Stimulated activated naive CD8-positive, alpha-beta T cell treated with anti-CD3 and anti-CD28 coated beads, Interleukin-15, Interleukin-2, amounts not matched to agents 100 U/mL and 50 U/mL, for 24 hours (primary cell): ENCODE measurements at regions not wholly inside any gene's neighbourhood (a gene's known extent, or its start where the extent isn't known, plus 50 kb on each side); places are given as distances from the start of the nearest gene placed in this dataset.

Experiments
- ATAC-seq: fragments of 150-1000 bp; cut with Tn5 transposase; one replicate; pipeline ENCODE4 v1.10.0; 2021
- DNase-seq: peaks from one replicate; pipeline ENCODE4 v3.0.0; 2021

- DNase-seq (no peak), ATAC-seq (no peak)
These were observed 126.1 kb downstream of the GDAP2 start for GRCh38 chr1:117803318-117803717.

- no peak for ATAC-seq
These were observed 119.7 kb downstream of the GDAP2 start for GRCh38 chr1:117809764-117810163.

GRCh38 chr1:117810553-117810952 lies 118.9 kb downstream of the GDAP2 start:
- no peak for DNase-seq
- ATAC-seq, result no peak

More at GRCh38 chr1:117809764-117810163, 119.7 kb downstream of the GDAP2 start:
- DNase-seq, result no peak

GRCh38 chr1:117812869-117813511 lies 116.4 kb downstream of the GDAP2 start:
- no peak for ATAC-seq
- DNase-seq, result no peak
